ENCODE measurements at regions not wholly inside any gene's neighbourhood (a gene's known extent, or its start where the extent isn't known, plus 50 kb on each side); places are given as distances from the start of the nearest gene placed in this dataset.

- TF ChIP-seq CTCF (IDR thresholded peaks at IDR 0.05) (no peak), EZH2 (IDR thresholded peaks at IDR 0.05; ENCODE audit: borderline replicate concordance, insufficient read depth, low read depth, low read length, poor library complexity, severe bottlenecking) (no peak)
These were observed 56.1 kb upstream of the PTPRJ start for GRCh38 chr11:47924184-47924691.

All from B cell (primary cell).